ENCODE measurements at regions not wholly inside any gene's neighbourhood (a gene's known extent, or its start where the extent isn't known, plus 50 kb on each side); places are given as distances from the start of the nearest gene placed in this dataset.

DNA sequence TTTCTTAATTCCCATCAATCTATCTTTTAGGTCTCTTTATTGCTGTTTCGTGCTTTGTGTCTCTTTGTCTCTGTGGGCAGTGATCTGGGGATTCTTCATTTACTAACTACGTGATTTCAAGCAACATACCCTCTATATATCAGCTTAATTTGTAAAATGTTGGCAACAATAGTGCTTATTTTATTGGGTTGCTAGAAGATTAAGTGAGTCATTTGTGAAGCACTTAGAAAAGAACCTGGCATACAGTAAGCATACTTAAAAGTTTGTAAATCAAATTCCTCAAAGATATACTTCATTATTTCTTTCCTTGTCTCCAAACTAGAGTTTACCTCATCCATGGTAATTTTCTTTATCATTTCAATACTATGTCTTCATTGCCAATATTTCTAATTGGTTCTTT, 669.7 kb downstream of the MAT2B start:
- no peak overlapping the region for H3K4me3 ChIP-seq (ENCODE audit: low read depth, low read length)
- FAIRE-seq (no peak), DNase-seq (ENCODE audit: low read depth) (peak; percentile 23)
- H3K27me3 ChIP-seq (ENCODE audit: control insufficient read depth, insufficient read depth, low read length), result no peaks in the 10 kb centered on the region
- TF ChIP-seq, protein P1, sequence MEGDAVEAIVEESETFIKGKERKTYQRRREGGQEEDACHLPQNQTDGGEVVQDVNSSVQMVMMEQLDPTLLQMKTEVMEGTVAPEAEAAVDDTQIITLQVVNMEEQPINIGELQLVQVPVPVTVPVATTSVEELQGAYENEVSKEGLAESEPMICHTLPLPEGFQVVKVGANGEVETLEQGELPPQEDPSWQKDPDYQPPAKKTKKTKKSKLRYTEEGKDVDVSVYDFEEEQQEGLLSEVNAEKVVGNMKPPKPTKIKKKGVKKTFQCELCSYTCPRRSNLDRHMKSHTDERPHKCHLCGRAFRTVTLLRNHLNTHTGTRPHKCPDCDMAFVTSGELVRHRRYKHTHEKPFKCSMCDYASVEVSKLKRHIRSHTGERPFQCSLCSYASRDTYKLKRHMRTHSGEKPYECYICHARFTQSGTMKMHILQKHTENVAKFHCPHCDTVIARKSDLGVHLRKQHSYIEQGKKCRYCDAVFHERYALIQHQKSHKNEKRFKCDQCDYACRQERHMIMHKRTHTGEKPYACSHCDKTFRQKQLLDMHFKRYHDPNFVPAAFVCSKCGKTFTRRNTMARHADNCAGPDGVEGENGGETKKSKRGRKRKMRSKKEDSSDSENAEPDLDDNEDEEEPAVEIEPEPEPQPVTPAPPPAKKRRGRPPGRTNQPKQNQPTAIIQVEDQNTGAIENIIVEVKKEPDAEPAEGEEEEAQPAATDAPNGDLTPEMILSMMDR (IDR thresholded peaks at IDR 0.05; ENCODE audit: insufficient read depth, low read length, severe bottlenecking), result no peak
- H3K36me3 ChIP-seq (ENCODE audit: control insufficient read depth, insufficient read depth, low read length), result no peaks in the 10 kb centered on the region

DNA sequence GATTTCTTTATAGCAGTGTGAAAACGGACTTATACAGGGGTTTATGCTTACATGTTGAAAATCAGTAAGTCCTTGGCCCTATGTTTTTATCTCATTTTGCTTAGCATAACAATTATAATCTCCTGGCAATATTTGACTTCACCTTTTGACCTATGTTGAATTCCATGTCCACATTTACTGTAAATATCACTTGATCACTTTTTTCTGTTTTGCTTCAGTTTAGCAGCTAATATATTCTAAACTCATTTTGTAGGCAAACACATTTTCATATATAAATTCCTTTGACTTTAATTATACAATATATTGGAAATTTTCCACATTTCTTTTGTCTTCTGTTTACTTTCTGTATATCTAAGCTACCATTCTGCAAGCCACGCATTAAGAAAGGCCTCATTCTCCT, 674.0 kb downstream of the MAT2B start:
- FAIRE-seq (no peak), DNase-seq (ENCODE audit: low read depth) (no peak)
- H3K4me3 ChIP-seq (ENCODE audit: low read depth, low read length), result no peak overlapping the region
- no peaks in the 10 kb centered on the region for H3K27me3 ChIP-seq (ENCODE audit: control insufficient read depth, insufficient read depth, low read length)
- TF ChIP-seq, protein P1 (IDR thresholded peaks at IDR 0.05; ENCODE audit: insufficient read depth, low read length, severe bottlenecking), result no peak
- no peaks in the 10 kb centered on the region for H3K36me3 ChIP-seq (ENCODE audit: control insufficient read depth, insufficient read depth, low read length)

DNA sequence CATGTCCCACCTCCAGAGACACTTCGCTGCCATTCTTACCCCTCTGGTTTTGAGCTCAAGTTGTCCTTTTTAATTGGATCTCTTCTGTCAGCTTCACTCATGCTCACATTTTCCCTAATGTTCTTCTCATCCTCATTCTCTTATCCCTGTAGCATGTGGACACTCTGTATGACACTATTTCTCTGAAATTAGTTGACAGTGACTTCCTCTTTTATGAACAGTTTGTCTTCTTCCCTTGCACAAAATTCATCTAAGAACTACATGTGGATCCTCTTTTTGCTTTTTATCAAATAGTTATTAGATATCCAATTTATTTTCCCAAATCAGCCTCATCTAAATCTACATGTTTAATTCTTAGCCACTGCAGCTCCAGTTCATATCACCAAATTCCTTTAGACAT, 676.2 kb downstream of the MAT2B start:
- no peaks in the 10 kb centered on the region for H3K27me3 ChIP-seq (ENCODE audit: control insufficient read depth, insufficient read depth, low read length)
- H3K36me3 ChIP-seq (ENCODE audit: control insufficient read depth, insufficient read depth, low read length), result no peaks in the 10 kb centered on the region
- no peak for DNase-seq (ENCODE audit: low read depth)
- no peak overlapping the region for H3K4me3 ChIP-seq (ENCODE audit: low read depth, low read length)
- no peak for FAIRE-seq
- TF ChIP-seq, protein P1 (IDR thresholded peaks at IDR 0.05; ENCODE audit: insufficient read depth, low read length, severe bottlenecking), result no peak

DNA sequence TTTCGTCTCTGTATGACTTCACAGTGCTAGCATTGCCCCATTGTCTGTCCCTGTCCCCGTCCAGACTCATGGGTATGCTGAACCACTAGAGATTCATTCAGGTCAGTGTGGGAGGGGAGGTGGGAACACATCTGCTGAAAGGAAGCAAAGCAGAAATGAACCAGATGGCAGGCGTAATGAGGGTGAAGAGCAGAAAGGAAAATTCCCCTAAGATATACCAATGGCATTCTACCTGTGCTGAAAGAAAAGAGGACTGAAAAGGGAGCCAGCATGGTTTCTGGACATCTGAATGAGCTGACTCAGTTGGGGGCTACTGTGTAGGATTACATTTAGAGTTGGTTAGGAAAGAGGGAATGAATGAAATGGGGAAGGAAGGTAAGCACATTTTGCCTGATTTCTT, 678.7 kb downstream of the MAT2B start:
- Histone ChIP-seq H3K36me3 (ENCODE audit: control insufficient read depth, insufficient read depth, low read length) (no peaks in the 10 kb centered on the region), H3K4me3 (ENCODE audit: low read depth, low read length) (no peak overlapping the region), H3K27me3 (ENCODE audit: control insufficient read depth, insufficient read depth, low read length) (no peaks in the 10 kb centered on the region)
- TF ChIP-seq, protein P1 (IDR thresholded peaks at IDR 0.05; ENCODE audit: insufficient read depth, low read length, severe bottlenecking), result no peak
- FAIRE-seq (no peak), DNase-seq (ENCODE audit: low read depth) (no peak)

DNA sequence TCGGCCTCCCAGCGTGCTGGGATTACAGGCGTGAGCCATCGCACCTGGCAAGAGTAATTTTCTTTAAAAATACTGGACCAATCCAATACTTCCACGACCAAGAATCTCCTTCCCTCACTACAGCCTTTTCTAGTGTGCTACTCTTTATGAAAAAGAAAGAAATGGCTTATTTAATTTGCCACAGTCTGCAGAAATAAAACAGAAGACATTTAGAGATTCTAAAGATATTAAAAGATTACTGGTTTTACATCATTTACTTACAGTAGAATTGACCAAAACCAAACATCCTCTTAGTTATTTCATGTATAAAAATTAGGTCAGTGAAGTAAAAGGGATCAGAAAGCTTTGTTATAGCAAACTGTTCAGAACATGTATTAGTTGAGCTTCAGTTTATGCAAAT, 679.6 kb downstream of the MAT2B start:
- DNase-seq (ENCODE audit: low read depth) (no peak), FAIRE-seq (no peak)
- Histone ChIP-seq H3K36me3 (ENCODE audit: control insufficient read depth, insufficient read depth, low read length) (no peaks in the 10 kb centered on the region), H3K4me3 (ENCODE audit: low read depth, low read length) (no peak overlapping the region), H3K27me3 (ENCODE audit: control insufficient read depth, insufficient read depth, low read length) (no peaks in the 10 kb centered on the region)
- TF ChIP-seq, protein P1 (IDR thresholded peaks at IDR 0.05; ENCODE audit: insufficient read depth, low read length, severe bottlenecking), result no peak

DNA sequence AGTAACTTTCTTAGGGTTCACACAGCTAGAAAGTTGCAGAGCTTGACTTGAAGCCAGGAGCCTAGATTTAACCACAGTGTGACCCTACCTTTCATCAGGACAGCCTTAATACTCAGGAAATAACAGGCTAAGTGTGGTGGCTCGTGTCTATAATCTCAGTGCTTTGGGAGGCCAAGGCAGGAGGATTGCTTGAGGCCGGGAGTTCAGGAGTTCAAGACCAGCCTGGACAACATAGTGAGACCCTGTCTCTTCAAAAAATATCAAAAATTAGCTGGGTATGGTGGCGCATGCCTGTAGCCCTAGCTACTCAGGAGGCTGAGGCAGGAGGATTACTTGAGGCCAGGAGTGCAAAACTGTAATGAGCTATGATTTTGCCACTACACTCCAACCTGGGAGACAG, 681.1 kb downstream of the MAT2B start:
- H3K27me3 ChIP-seq (ENCODE audit: control insufficient read depth, insufficient read depth, low read length), result no peaks in the 10 kb centered on the region
- H3K36me3 ChIP-seq (ENCODE audit: control insufficient read depth, insufficient read depth, low read length), result no peaks in the 10 kb centered on the region
- FAIRE-seq (no peak), DNase-seq (ENCODE audit: low read depth) (no peak)
- TF ChIP-seq, protein P1 (IDR thresholded peaks at IDR 0.05; ENCODE audit: insufficient read depth, low read length, severe bottlenecking), result no peak
- no peak overlapping the region for H3K4me3 ChIP-seq (ENCODE audit: low read depth, low read length)

Measured in bronchial epithelial cell (primary cell).